ENCODE measurements at regions not wholly inside any gene's neighbourhood (a gene's known extent, or its start where the extent isn't known, plus 50 kb on each side); places are given as distances from the start of the nearest gene placed in this dataset.

DNA sequence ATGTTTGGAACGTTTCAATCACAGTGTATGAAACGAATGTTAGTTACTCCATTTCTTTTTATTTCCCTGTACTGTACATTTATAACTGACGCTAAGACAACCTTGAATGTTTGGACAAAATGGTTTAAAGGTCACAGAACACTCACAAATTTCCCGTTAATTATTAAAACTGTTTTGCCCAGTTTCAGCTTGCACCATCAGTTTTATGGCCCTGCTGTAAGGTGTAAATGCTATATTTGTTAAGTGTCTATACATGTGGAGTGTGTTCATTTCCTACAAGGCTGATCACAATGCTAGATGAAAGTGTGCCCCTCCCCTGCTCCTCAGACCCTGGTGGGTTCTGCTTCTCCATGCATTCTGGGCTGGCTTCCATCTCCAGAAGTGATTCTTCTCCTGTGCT, 57.9 kb upstream of the ETS2 start:
- TF ChIP-seq, protein P1, sequence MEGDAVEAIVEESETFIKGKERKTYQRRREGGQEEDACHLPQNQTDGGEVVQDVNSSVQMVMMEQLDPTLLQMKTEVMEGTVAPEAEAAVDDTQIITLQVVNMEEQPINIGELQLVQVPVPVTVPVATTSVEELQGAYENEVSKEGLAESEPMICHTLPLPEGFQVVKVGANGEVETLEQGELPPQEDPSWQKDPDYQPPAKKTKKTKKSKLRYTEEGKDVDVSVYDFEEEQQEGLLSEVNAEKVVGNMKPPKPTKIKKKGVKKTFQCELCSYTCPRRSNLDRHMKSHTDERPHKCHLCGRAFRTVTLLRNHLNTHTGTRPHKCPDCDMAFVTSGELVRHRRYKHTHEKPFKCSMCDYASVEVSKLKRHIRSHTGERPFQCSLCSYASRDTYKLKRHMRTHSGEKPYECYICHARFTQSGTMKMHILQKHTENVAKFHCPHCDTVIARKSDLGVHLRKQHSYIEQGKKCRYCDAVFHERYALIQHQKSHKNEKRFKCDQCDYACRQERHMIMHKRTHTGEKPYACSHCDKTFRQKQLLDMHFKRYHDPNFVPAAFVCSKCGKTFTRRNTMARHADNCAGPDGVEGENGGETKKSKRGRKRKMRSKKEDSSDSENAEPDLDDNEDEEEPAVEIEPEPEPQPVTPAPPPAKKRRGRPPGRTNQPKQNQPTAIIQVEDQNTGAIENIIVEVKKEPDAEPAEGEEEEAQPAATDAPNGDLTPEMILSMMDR (conservative IDR thresholded peaks at IDR 0.05), result no peak
- TF ChIP-seq ZFX (IDR thresholded peaks at IDR 0.05), result no peak
